ENCODE measurements at regions not wholly inside any gene's neighbourhood (a gene's known extent, or its start where the extent isn't known, plus 50 kb on each side); places are given as distances from the start of the nearest gene placed in this dataset.

GRCh38 chrX:122813876-122814275 is 370.2 kb upstream of the GRIA3 start:
- no peak for TF ChIP-seq ZSCAN20 (CRISPR knock-in tag; IDR thresholded peaks at IDR 0.05)
- no peak for TF ChIP-seq SMC3 (IDR thresholded peaks at IDR 0.05)
- no peak for TF ChIP-seq ZC3H11A (IDR thresholded peaks at IDR 0.05)
- TF ChIP-seq RFX5 (IDR thresholded peaks at IDR 0.05) = no peak
- no peak for TF ChIP-seq EP300 (IDR thresholded peaks at IDR 0.05)
- TF ChIP-seq, protein P1, sequence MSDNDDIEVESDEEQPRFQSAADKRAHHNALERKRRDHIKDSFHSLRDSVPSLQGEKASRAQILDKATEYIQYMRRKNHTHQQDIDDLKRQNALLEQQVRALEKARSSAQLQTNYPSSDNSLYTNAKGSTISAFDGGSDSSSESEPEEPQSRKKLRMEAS (IDR thresholded peaks at IDR 0.05) = no peak
- TF ChIP-seq, protein P2, sequence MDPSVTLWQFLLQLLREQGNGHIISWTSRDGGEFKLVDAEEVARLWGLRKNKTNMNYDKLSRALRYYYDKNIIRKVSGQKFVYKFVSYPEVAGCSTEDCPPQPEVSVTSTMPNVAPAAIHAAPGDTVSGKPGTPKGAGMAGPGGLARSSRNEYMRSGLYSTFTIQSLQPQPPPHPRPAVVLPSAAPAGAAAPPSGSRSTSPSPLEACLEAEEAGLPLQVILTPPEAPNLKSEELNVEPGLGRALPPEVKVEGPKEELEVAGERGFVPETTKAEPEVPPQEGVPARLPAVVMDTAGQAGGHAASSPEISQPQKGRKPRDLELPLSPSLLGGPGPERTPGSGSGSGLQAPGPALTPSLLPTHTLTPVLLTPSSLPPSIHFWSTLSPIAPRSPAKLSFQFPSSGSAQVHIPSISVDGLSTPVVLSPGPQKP (IDR thresholded peaks at IDR 0.05; ENCODE audit: low read depth, low read length) = no peak
